Ovary (tissue), 7 donors: ENCODE measurements at regions not wholly inside any gene's neighbourhood (a gene's known extent, or its start where the extent isn't known, plus 50 kb on each side); places are given as distances from the start of the nearest gene placed in this dataset.

Experiments
- DNase-seq, 5 donors: peaks; one replicate each; pipeline ENCODE4 v3.0.0-alpha.2; 2019 to 2020
- H3K27ac ChIP-seq, 2 donors: fragments of 200-600 bp; one replicate each; pipeline versions ENCODE4 v1.5.1 to v1.8.0; 2019 to 2022
- H3K27me3 ChIP-seq: fragments of 200-600 bp; one replicate; pipeline ENCODE4 v1.8.0; 2022
- H3K36me3 ChIP-seq: fragments of 200-600 bp; sonication (generic); one replicate; pipeline ENCODE4 v1.5.1; 2019
- H3K4me1 ChIP-seq: one replicate; pipeline ENCODE4 v1.8.1; 2013; ENCODE audit warnings: mild to moderate bottlenecking, moderate library complexity; ENCODE audit not compliant: insufficient read depth
- H3K4me3 ChIP-seq: fragments of 200-600 bp; sonication (generic); one replicate; pipeline ENCODE4 v1.5.1; 2017
- H3K9me3 ChIP-seq, 2 donors: fragments of 200-600 bp in 1 of 2; sonication (generic) in 1 of 2; one replicate each; pipeline versions ENCODE4 v1.5.1 to v1.8.1; 2013 to 2019; ENCODE audit warnings: mild to moderate bottlenecking in 1 of 2, moderate library complexity in 1 of 2
- CTCF ChIP-seq, 3 donors: fragments of 450-650 bp in 2 of 3; fragments of 200-600 bp in 1 of 3; IDR thresholded peaks; one replicate each; pipeline versions ENCODE4 v1.5.1 to v1.8.0; 2016 to 2022; ENCODE audit warnings: antibody characterized with exemption in 3 of 3, mild to moderate bottlenecking in 1 of 3
- EP300 ChIP-seq: sonication (generic); formaldehyde crosslinking; IDR thresholded peaks from one replicate; pipeline ENCODE4 v1.6.1; 2017; ENCODE audit warnings: antibody characterized with exemption
- POLR2A ChIP-seq: fragments of 450-650 bp; IDR thresholded peaks from one replicate; pipeline ENCODE4 v1.6.1; 2017; ENCODE audit warnings: antibody characterized with exemption, mild to moderate bottlenecking, moderate library complexity
- WGBS, 3 donors: extraction: QIAGEN DNeasy Blood & Tissue Kit in 1 of 3; methylation state at CpG; one replicate each; pipeline versions ENCODE4 v1.1.5 to v1.1.7; 2013 to 2017; 5-methylcytosine and 5-hydroxymethylcytosine counted together
- intact Hi-C, 4 donors: fragments of 100-400 bp; cut with DNase I; formaldehyde crosslinking; loops; one replicate each; pipeline versions ENCODE4 v1.11.0 to v1.15.1; 2022 to 2023
- donor health status: DM: no; HTN: no; CAD: no; lungs with moderate emphysema.
- donor health status: DM: no; HTN: no; CAD: no.
- donor health status: Bipolar disorder and iron deficiency.
- donor health status: DM: no; HTN: no; CAD: no.
- donor health status: DM: yes; HTN: yes; CAD: no.

- TF ChIP-seq EP300: no peak
- no peak for TF ChIP-seq POLR2A
- no peak for TF ChIP-seq CTCF (IDR thresholded peaks at IDR 0.05)
- Histone ChIP-seq H3K4me3 (no peak overlapping the region), H3K4me1 (no peaks in the 10 kb centered on the region), H3K27me3 (no peaks in the 10 kb centered on the region), H3K9me3 (no peaks in the 10 kb centered on the region), H3K36me3 (no peaks in the 10 kb centered on the region), H3K27ac (no peak overlapping the region)
- intact Hi-C loops: no loop called here
- DNase-seq: no peak
- WGBS, 3 donors: 76 to 87% (median 77%) methylated on average over 4 of the region's 4 CpGs
Measured at GRCh38 chr12:92055877-92056276, 89.8 kb downstream of the BTG1 start.

GRCh38 chr12:92051441-92051840 is 94.2 kb downstream of the BTG1 start:
- Histone ChIP-seq H3K27ac (no peak overlapping the region), H3K27me3 (no peaks in the 10 kb centered on the region), H3K9me3 (no peaks in the 10 kb centered on the region), H3K4me1 (no peaks in the 10 kb centered on the region), H3K4me3 (no peak overlapping the region), H3K36me3 (no peaks in the 10 kb centered on the region)
- no peak for DNase-seq
- WGBS, 3 donors: 77 to 95% (median 93%) methylated on average over 2 of the region's 2 CpGs
- no peak for TF ChIP-seq EP300
- no peak for TF ChIP-seq CTCF (IDR thresholded peaks at IDR 0.05)
- TF ChIP-seq POLR2A: no peak
- intact Hi-C loops: no loop called here

GRCh38 chr12:92049403-92049802 is 96.2 kb downstream of the BTG1 start:
- no peaks in the 10 kb centered on the region for H3K4me1 ChIP-seq
- WGBS, 3 donors: 92 to 95% (median 93%) methylated on average over 3 of the region's 3 CpGs
- no peak overlapping the region for H3K27ac ChIP-seq
- TF ChIP-seq CTCF (IDR thresholded peaks at IDR 0.05) (no peak), POLR2A (no peak), EP300 (no peak)
- intact Hi-C loops: no loop called here
- no peak overlapping the region for H3K4me3 ChIP-seq
- DNase-seq: no peak
- H3K9me3 ChIP-seq: no peaks in the 10 kb centered on the region
- H3K36me3 ChIP-seq: no peaks in the 10 kb centered on the region
- H3K27me3 ChIP-seq: no peaks in the 10 kb centered on the region

- DNase-seq: no peak
- no peaks in the 10 kb centered on the region for H3K27me3 ChIP-seq
- H3K9me3 ChIP-seq: no peaks in the 10 kb centered on the region
- intact Hi-C loops: no loop called here
- H3K27ac ChIP-seq: no peak overlapping the region
- no peaks in the 10 kb centered on the region for H3K4me1 ChIP-seq
- H3K36me3 ChIP-seq: no peaks in the 10 kb centered on the region
- TF ChIP-seq CTCF (IDR thresholded peaks at IDR 0.05) (no peak), POLR2A (no peak), EP300 (no peak)
- no peak overlapping the region for H3K4me3 ChIP-seq
- 85 to 95% (median 87%) methylated on average over 2 of the region's 2 CpGs for WGBS, 3 donors
Measured at GRCh38 chr12:92047393-92047826, 98.2 kb downstream of the BTG1 start.
